Activated T-cell treated with anti-CD3 and anti-CD28 coated beads, Interleukin-2, amount 50 U/mL, for 4 hours (primary cell): ENCODE measurements at regions not wholly inside any gene's neighbourhood (a gene's known extent, or its start where the extent isn't known, plus 50 kb on each side); places are given as distances from the start of the nearest gene placed in this dataset.

Experiments used
- ATAC-seq, 2 donors: fragments of 200-7000 bp; cut with Tn5 transposase; one replicate each; pipeline ENCODE4 v1.10.0; 2021
- DNase-seq: peaks from one replicate; pipeline ENCODE4 v3.0.0-alpha.2; 2020
- H3K27me3 Mint-ChIP-seq: one replicate; pipeline ENCODE4 v1.8.0; 2021; ENCODE audit warnings: low read depth, mixed read lengths
- H3K36me3 Mint-ChIP-seq: one replicate; pipeline ENCODE4 v1.8.0; 2022; ENCODE audit warnings: mixed read lengths; ENCODE audit not compliant: insufficient read depth
- H3K4me1 Mint-ChIP-seq: one replicate; pipeline ENCODE4 v1.8.0; 2021; ENCODE audit warnings: low read depth, mixed read lengths
- H3K4me3 Mint-ChIP-seq: one replicate; pipeline ENCODE4 v1.8.0; 2021; ENCODE audit warnings: mild to moderate bottlenecking, moderate library complexity, mixed read lengths
- H3K9me3 Mint-ChIP-seq: one replicate; pipeline ENCODE4 v1.8.0; 2021; ENCODE audit warnings: mixed read lengths

- no peak for DNase-seq
- Mint-ChIP-seq H3K36me3 (no peaks in the 10 kb centered on the region), H3K9me3 (no peaks in the 10 kb centered on the region), H3K4me3 (no peak overlapping the region), H3K4me1 (no peaks in the 10 kb centered on the region), H3K27me3 (peaks cover 21% of the 10 kb centered on the region)
- ATAC-seq: no peak
Observed at GRCh38 chr1:230517326-230517725, 91.2 kb upstream of the PGBD5 start.

- H3K4me3 Mint-ChIP-seq: no peak overlapping the region
- no peaks in the 10 kb centered on the region for H3K36me3 Mint-ChIP-seq
- DNase-seq (no peak), ATAC-seq (no peak)
- no peaks in the 10 kb centered on the region for H3K9me3 Mint-ChIP-seq
- no peaks in the 10 kb centered on the region for H3K4me1 Mint-ChIP-seq
- peaks cover 21% of the 10 kb centered on the region for H3K27me3 Mint-ChIP-seq
Observed at GRCh38 chr1:230516889-230517288, 90.8 kb upstream of the PGBD5 start.

GRCh38 chr1:230515451-230516145 lies 89.5 kb upstream of the PGBD5 start:
- Mint-ChIP-seq H3K36me3 (no peaks in the 10 kb centered on the region), H3K4me3 (no peak overlapping the region), H3K27me3 (peaks cover 21% of the 10 kb centered on the region), H3K4me1 (no peaks in the 10 kb centered on the region), H3K9me3 (no peaks in the 10 kb centered on the region)
- ATAC-seq: no peak
- DNase-seq: no peak

DNA sequence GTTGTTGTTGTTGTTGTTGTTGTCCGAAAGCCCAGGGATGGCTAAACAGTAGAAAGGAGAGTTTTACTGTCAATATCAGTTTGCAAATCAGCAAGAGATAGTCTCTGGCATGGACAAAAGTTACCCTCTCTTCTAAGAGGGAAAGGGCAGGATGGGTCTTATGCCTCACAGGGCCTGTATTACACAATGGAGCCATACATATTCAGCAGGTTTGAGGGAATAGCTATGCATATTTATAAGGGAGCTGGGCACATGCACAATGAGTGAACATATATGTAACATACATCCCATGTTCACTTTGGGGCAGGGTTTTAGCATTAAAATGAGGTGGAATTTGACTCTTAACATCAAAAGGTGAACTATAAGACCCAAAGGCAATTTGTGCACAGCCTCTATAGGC lies 84.4 kb upstream of the PGBD5 start:
- DNase-seq: no peak
- Mint-ChIP-seq H3K4me1 (peaks cover 4% of the 10 kb centered on the region), H3K27me3 (peaks cover 17% of the 10 kb centered on the region), H3K4me3 (no peak overlapping the region), H3K36me3 (no peaks in the 10 kb centered on the region), H3K9me3 (no peaks in the 10 kb centered on the region)
- no peak for ATAC-seq

DNA sequence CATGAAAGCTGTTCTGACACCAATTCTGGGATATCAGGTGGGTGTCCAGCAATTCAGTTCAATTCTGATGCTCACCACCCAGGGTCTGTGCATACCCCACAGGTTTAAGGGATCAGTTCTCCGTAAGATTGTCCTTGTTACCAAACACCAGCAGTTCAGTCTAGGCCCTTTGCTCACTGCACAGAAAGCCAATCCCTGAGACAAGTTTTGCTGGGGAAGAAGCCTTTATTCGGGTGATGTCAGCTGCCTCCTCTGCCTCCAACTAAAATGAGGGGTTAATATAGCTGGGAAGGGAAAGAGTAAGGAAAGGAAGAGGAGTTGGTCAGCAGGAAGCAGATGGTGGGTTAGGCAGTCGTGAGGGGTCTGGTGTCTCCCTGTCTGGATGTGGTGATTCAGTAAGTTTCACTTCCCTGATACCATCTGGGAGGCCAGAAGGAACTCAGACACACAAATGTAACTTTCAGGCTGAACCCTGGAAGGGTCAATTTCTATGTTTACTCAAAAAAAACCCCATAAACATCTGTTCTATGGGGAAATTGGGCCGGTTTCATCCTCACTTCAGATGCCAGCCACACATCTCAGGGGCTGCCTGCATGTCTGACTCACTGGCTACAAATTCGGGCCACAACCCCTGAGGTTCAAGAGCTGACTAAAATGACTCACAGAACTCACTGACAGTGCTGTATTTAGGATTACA lies 83.3 kb upstream of the PGBD5 start:
- Mint-ChIP-seq H3K27me3 (peaks cover 13% of the 10 kb centered on the region), H3K4me3 (no peak overlapping the region), H3K9me3 (no peaks in the 10 kb centered on the region), H3K36me3 (no peaks in the 10 kb centered on the region), H3K4me1 (peaks cover 4% of the 10 kb centered on the region)
- DNase-seq (no peak), ATAC-seq (no peak)

- DNase-seq: no peak
- H3K4me1 Mint-ChIP-seq: peaks cover 4% of the 10 kb centered on the region
- H3K27me3 Mint-ChIP-seq: peaks cover 8% of the 10 kb centered on the region
- H3K36me3 Mint-ChIP-seq: no peaks in the 10 kb centered on the region
- H3K9me3 Mint-ChIP-seq: no peaks in the 10 kb centered on the region
- ATAC-seq: no peak
- H3K4me3 Mint-ChIP-seq: no peak overlapping the region
Observed at GRCh38 chr1:230507666-230508402, 81.7 kb upstream of the PGBD5 start.

- Mint-ChIP-seq H3K27me3 (peaks cover 6% of the 10 kb centered on the region), H3K36me3 (no peaks in the 10 kb centered on the region), H3K9me3 (no peaks in the 10 kb centered on the region), H3K4me3 (no peak overlapping the region), H3K4me1 (peaks cover 4% of the 10 kb centered on the region)
- no peak for DNase-seq
- no peak for ATAC-seq
Observed at GRCh38 chr1:230507236-230507635, 81.1 kb upstream of the PGBD5 start.

DNA sequence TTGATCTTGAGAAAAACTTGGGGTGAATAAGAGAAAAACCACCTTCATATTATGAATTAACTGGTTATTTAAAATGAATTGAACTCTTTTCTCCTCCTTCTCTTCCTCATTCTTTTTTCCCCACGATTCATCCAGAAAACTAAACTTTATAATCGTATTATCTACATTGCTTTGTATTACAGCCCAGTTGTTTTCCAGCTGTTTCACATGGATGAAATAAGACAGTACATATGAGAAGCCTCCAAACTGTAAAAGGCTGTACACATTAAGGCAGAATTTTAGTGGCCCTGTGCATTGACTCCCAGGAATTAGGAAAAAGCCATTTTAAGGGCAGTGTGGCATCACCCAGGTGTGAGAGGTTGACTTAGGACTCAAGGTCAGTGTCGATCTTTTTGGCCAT lies 80.3 kb upstream of the PGBD5 start:
- Mint-ChIP-seq H3K9me3 (no peaks in the 10 kb centered on the region), H3K4me3 (no peak overlapping the region), H3K36me3 (no peaks in the 10 kb centered on the region), H3K27me3 (peaks cover 6% of the 10 kb centered on the region), H3K4me1 (peaks cover 4% of the 10 kb centered on the region)
- no peak for DNase-seq
- ATAC-seq: no peak

GRCh38 chr1:230504310-230504709 lies 78.2 kb upstream of the PGBD5 start:
- H3K4me3 Mint-ChIP-seq: no peak overlapping the region

GRCh38 chr1:230503726-230504125 lies 77.6 kb upstream of the PGBD5 start:
- H3K36me3 Mint-ChIP-seq: no peaks in the 10 kb centered on the region
- H3K4me1 Mint-ChIP-seq: peaks cover 4% of the 10 kb centered on the region
- H3K27me3 Mint-ChIP-seq: peaks cover 5% of the 10 kb centered on the region
- ATAC-seq: no peak
- H3K9me3 Mint-ChIP-seq: no peaks in the 10 kb centered on the region
- no peak overlapping the region for H3K4me3 Mint-ChIP-seq
- DNase-seq: no peak

More at GRCh38 chr1:230504310-230504709, 78.2 kb upstream of the PGBD5 start:
- no peak for ATAC-seq
- Mint-ChIP-seq H3K9me3 (no peaks in the 10 kb centered on the region), H3K36me3 (no peaks in the 10 kb centered on the region), H3K4me1 (peaks cover 4% of the 10 kb centered on the region), H3K27me3 (peaks cover 7% of the 10 kb centered on the region)
- DNase-seq: no peak

- Mint-ChIP-seq H3K9me3 (no peaks in the 10 kb centered on the region), H3K4me3 (no peak overlapping the region), H3K36me3 (no peaks in the 10 kb centered on the region), H3K4me1 (peaks cover 4% of the 10 kb centered on the region), H3K27me3 (peaks cover 5% of the 10 kb centered on the region)
- no peak for DNase-seq
- ATAC-seq: no peak
Observed at GRCh38 chr1:230502996-230503395, 76.9 kb upstream of the PGBD5 start.

DNA sequence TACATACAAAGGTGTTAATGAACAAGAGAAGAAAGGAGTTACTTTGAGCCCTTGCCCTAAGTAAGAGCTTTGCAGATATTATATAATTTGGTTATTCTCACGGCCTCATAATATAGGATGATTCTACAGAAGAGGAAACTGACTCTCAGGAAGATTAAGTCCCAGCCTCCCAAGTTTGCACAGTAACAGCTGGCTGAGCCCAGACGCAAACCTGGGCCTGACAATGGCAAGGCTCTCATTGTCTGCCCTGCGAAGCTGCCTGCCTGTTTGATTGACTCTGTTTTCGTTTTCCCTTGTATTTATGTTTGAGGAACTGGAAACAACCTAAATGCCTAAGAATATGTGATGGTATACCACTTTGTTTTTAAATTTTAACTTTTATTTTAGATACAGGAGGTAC lies 76.2 kb upstream of the PGBD5 start:
- DNase-seq (no peak), ATAC-seq (no peak)
- Mint-ChIP-seq H3K27me3 (peaks cover 9% of the 10 kb centered on the region), H3K4me1 (no peaks in the 10 kb centered on the region), H3K4me3 (no peak overlapping the region), H3K36me3 (no peaks in the 10 kb centered on the region), H3K9me3 (no peaks in the 10 kb centered on the region)

DNA sequence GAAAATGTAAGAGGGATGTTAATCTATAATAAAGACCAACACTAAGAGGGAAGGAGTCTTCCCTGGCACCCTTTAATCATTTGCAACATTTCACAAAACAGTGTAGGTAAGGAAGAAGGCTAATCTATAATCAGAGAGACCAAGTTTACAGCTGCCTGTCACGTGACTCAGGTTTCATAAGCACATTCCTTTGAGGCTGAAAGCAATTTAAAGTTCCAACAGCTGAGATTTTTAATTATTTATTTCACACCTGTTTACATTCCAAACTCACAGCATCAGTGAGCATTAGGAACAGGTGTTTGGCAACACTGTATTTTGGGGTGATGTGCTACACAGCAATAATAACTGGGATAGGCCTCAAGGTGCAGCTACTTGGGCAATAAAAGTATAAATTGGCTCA lies 75.7 kb upstream of the PGBD5 start:
- no peak for DNase-seq
- H3K36me3 Mint-ChIP-seq: no peaks in the 10 kb centered on the region
- H3K27me3 Mint-ChIP-seq: peaks cover 9% of the 10 kb centered on the region
- ATAC-seq: no peak
- no peaks in the 10 kb centered on the region for H3K9me3 Mint-ChIP-seq
- H3K4me1 Mint-ChIP-seq: no peaks in the 10 kb centered on the region
- no peak overlapping the region for H3K4me3 Mint-ChIP-seq

DNA sequence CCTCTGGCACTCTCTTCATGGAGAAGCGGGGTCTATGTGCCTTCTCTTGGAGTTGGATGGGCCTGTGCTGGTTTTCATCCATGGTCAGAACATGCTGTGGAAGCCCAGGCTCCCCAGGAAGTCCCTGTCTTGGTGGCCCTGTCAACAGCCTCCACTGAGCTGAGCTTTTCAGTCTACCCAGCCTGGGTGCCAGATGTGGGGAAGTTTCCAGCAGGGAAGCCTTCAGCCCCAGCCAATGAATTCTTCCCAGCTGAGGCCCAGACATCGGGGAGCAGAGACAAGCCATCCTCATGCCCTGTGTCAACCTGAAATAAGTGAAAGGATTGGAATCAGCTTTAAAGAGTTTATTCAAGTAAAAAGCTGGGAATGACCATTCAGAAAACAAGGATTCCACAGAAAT lies 75.1 kb upstream of the PGBD5 start:
- ATAC-seq: no peak
- peaks cover 3% of the 10 kb centered on the region for H3K4me1 Mint-ChIP-seq
- DNase-seq: no peak

GRCh38 chr1:230500063-230500462 lies 73.9 kb upstream of the PGBD5 start:
- Mint-ChIP-seq H3K9me3 (no peaks in the 10 kb centered on the region), H3K36me3 (no peaks in the 10 kb centered on the region), H3K27me3 (peaks cover 12% of the 10 kb centered on the region), H3K4me3 (no peak overlapping the region), H3K4me1 (peaks cover 3% of the 10 kb centered on the region)
- DNase-seq: no peak
- ATAC-seq: no peak

More for the DNA sequence above, 75.1 kb upstream of the PGBD5 start:
- no peaks in the 10 kb centered on the region for H3K36me3 Mint-ChIP-seq
- peaks cover 10% of the 10 kb centered on the region for H3K27me3 Mint-ChIP-seq
- no peaks in the 10 kb centered on the region for H3K9me3 Mint-ChIP-seq
- no peak overlapping the region for H3K4me3 Mint-ChIP-seq
